H1 (cell line): ENCODE measurements at regions not wholly inside any gene's neighbourhood (a gene's known extent, or its start where the extent isn't known, plus 50 kb on each side); places are given as distances from the start of the nearest gene placed in this dataset.

ENCODE experiments used
- CTCF ChIA-PET: fragments of 300-600 bp; sonication (Branson Sonifier 250); formaldehyde crosslinking; loops from one replicate; lab custom pipeline; 2021; ENCODE audit not compliant: partially characterized antibody; lab: Charles Lee
- POLR2A ChIA-PET: fragments of 300-600 bp; sonication (Branson Sonifier 250); formaldehyde crosslinking; loops from one replicate; lab custom pipeline; 2021; ENCODE audit warnings: inconsistent platforms; ENCODE audit not compliant: partially characterized antibody; lab: Charles Lee
- DNase-seq, 2 experiments: peaks; one replicate each; pipeline versions ENCODE4 v3.0.0 to v3.0.0-alpha.2; 2010 to 2022; ENCODE audit warnings: low spot score in 2 of 2, low read depth in 1 of 2, mixed read lengths in 1 of 2
- FAIRE-seq: peaks from 2 replicates; lab custom pipeline; 2011; peaks lifted over from hg19 to GRCh38; lab: Jason Lieb, UNC
- H2AFZ ChIP-seq: 2 replicates; pipeline ENCODE4 v1.8.1; 2012; ENCODE audit warnings: low read length, inconsistent platforms
- H2AK5ac ChIP-seq: 2 replicates; pipeline ENCODE4 v1.6.1; 2013; ENCODE audit warnings: low read depth, low read length
- H2BK120ac ChIP-seq: replicated peaks from 2 replicates; pipeline ENCODE3; 2013; ENCODE audit warnings: low read depth, low read length, inconsistent platforms
- H2BK12ac ChIP-seq: 2 replicates; pipeline ENCODE4 v1.6.1; 2013; ENCODE audit warnings: low read depth, low read length
- H2BK15ac ChIP-seq: 2 replicates; pipeline ENCODE4 v1.6.1; 2013; ENCODE audit warnings: low read length
- H2BK20ac ChIP-seq: 2 replicates; pipeline ENCODE4 v1.6.1; 2013; ENCODE audit warnings: low read length
- H2BK5ac ChIP-seq: 2 replicates; pipeline ENCODE4 v1.6.1; 2013; ENCODE audit warnings: low read depth, low read length
- H3K14ac ChIP-seq: 2 replicates; pipeline ENCODE4 v1.6.1; 2013; ENCODE audit warnings: inconsistent platforms; ENCODE audit not compliant: insufficient read length
- H3K18ac ChIP-seq: 2 replicates; pipeline ENCODE4 v1.6.1; 2013; ENCODE audit warnings: low read length; ENCODE audit errors: extremely low read depth
- H3K23ac ChIP-seq: 2 replicates; pipeline ENCODE4 v1.6.1; 2013; ENCODE audit warnings: inconsistent platforms; ENCODE audit not compliant: insufficient read length
- H3K23me2 ChIP-seq: 2 replicates; pipeline ENCODE4 v1.6.1; 2013; ENCODE audit warnings: low read depth, low read length
- H3K27ac ChIP-seq: 2 replicates; pipeline ENCODE4 v1.6.1; 2011; ENCODE audit warnings: low read depth, low read length, inconsistent platforms
- H3K27me3 ChIP-seq, 4 experiments: replicated peaks in 1 of 4; 1 replicate in 1 of 4; 2 replicates in 3 of 4; pipeline versions ENCODE4 v1.6.1 to v1.8.1; 2011 to 2013; ENCODE audit warnings: low read length in 3 of 4, mild to moderate bottlenecking in 3 of 4, inconsistent platforms in 2 of 4, mixed read lengths in 2 of 4, moderate library complexity in 1 of 4; ENCODE audit not compliant: control insufficient read depth in 3 of 4, insufficient read depth in 3 of 4; ENCODE audit errors: extremely low read depth in 1 of 4
- H3K36me3 ChIP-seq, 4 experiments: 2 replicates each; pipeline versions ENCODE4 v1.6.1 to v1.8.1; 2011 to 2013; ENCODE audit warnings: mild to moderate bottlenecking in 4 of 4, low read length in 3 of 4, moderate library complexity in 2 of 4, control low read depth in 1 of 4, inconsistent platforms in 1 of 4; ENCODE audit not compliant: insufficient read depth in 4 of 4, control insufficient read depth in 2 of 4
- H3K4ac ChIP-seq: replicated peaks from 2 replicates; pipeline ENCODE3; 2013; ENCODE audit warnings: low read length, low read depth, mixed read lengths, inconsistent platforms; ENCODE audit not compliant: insufficient read length
- H3K4me1 ChIP-seq, 4 experiments: replicated peaks in 1 of 4; 1 replicate in 1 of 4; 2 replicates in 3 of 4; pipeline versions ENCODE4 v1.6.1 to v1.8.1; 2011 to 2013; ENCODE audit warnings: low read length in 3 of 4, inconsistent platforms in 2 of 4, mixed read lengths in 1 of 4; ENCODE audit not compliant: insufficient read depth in 4 of 4, control insufficient read depth in 3 of 4
- H3K4me2 ChIP-seq, 2 experiments: 2 replicates each; pipeline versions ENCODE4 v1.6.1 to v1.8.1; 2011 to 2013; ENCODE audit warnings: low read depth in 2 of 2, low read length in 2 of 2, control low read depth in 1 of 2, inconsistent platforms in 1 of 2, mild to moderate bottlenecking in 1 of 2; ENCODE audit not compliant: insufficient read depth in 1 of 2
- H3K4me3 ChIP-seq, 4 experiments: fragments of 200-600, 300-600 bp in 1 of 4; sonication (generic), shearing (Covaris generic), sonication (Bioruptor Twin) in 1 of 4; 2 replicates each; pipeline versions ENCODE4 v1.5.1 to v1.8.1; 2011 to 2016; ENCODE audit warnings: low read length in 4 of 4, low read depth in 3 of 4, control low read depth in 2 of 4, inconsistent platforms in 2 of 4, mild to moderate bottlenecking in 2 of 4, mixed read lengths in 1 of 4, moderate library complexity in 1 of 4; ENCODE audit not compliant: insufficient read depth in 2 of 4; ENCODE audit errors: extremely low read depth in 1 of 4
- H3K56ac ChIP-seq: replicated peaks from 2 replicates; pipeline ENCODE3; 2013; ENCODE audit warnings: low read depth, mild to moderate bottlenecking, mixed read lengths, low read length, inconsistent platforms; ENCODE audit not compliant: insufficient read length
- H3K79me1 ChIP-seq: 2 replicates; pipeline ENCODE4 v1.6.1; 2013; ENCODE audit warnings: low read depth, low read length, control low read depth
- H3K79me2 ChIP-seq, 2 experiments: 2 replicates each; pipeline versions ENCODE4 v1.6.1 to v1.8.1; 2012 to 2013; ENCODE audit warnings: low read length in 2 of 2, mild to moderate bottlenecking in 2 of 2, inconsistent platforms in 1 of 2; ENCODE audit not compliant: insufficient read depth in 2 of 2, control insufficient read depth in 1 of 2
- H3K9ac ChIP-seq, 4 experiments: replicated peaks in 1 of 4; 1 replicate in 1 of 4; 2 replicates in 3 of 4; pipeline versions ENCODE4 v1.6.1 to v1.8.1; 2011 to 2013; ENCODE audit warnings: low read depth in 3 of 4, low read length in 3 of 4, control low read depth in 2 of 4, mild to moderate bottlenecking in 2 of 4, moderate library complexity in 2 of 4, inconsistent platforms in 1 of 4; ENCODE audit errors: extremely low read depth in 1 of 4
- H3K9me3 ChIP-seq, 2 experiments: 2 replicates each; pipeline versions ENCODE4 v1.6.1 to v1.8.1; 2012 to 2013; ENCODE audit warnings: mild to moderate bottlenecking in 2 of 2, moderate library complexity in 2 of 2, control low read depth in 1 of 2, inconsistent platforms in 1 of 2, low read depth in 1 of 2, low read length in 1 of 2, mixed read lengths in 1 of 2; ENCODE audit not compliant: insufficient read depth in 2 of 2
- H4K20me1 ChIP-seq, 2 experiments: replicated peaks in 1 of 2; 2 replicates each; pipeline versions ENCODE3 to v1.8.1; 2011 to 2013; ENCODE audit warnings: inconsistent platforms in 2 of 2, low read length in 2 of 2, mild to moderate bottlenecking in 1 of 2; ENCODE audit not compliant: insufficient read depth in 2 of 2, control insufficient read depth in 1 of 2
- H4K5ac ChIP-seq: 2 replicates; pipeline ENCODE4 v1.6.1; 2013; ENCODE audit warnings: low read length, low read depth, mixed read lengths, inconsistent platforms; ENCODE audit not compliant: insufficient read length
- H4K8ac ChIP-seq: 2 replicates; pipeline ENCODE4 v1.8.0; 2013; ENCODE audit warnings: mild to moderate bottlenecking, moderate library complexity, low read length, inconsistent platforms; ENCODE audit not compliant: insufficient read depth; ENCODE audit errors: extremely low read depth
- H4K91ac ChIP-seq: replicated peaks from 2 replicates; pipeline ENCODE3; 2013; ENCODE audit warnings: low read length, mixed read lengths, inconsistent platforms; ENCODE audit not compliant: insufficient read length
- CBX8 ChIP-seq: fragments of 300-800, 300-1000 bp; sonication (generic); IDR thresholded peaks from 2 replicates; pipeline ENCODE4 v1.7.1; 2016; ENCODE audit warnings: low read depth, low read length, borderline replicate concordance
- CEBPB ChIP-seq: IDR thresholded peaks from 2 replicates; pipeline ENCODE4 v1.6.1; 2012; ENCODE audit warnings: low read depth, low read length
- CHD2 ChIP-seq: IDR thresholded peaks from 2 replicates; pipeline ENCODE4 v1.6.1; 2012; ENCODE audit warnings: low read length, improper control_type of control experiment
- EGR1 ChIP-seq: IDR thresholded peaks from 2 replicates; pipeline ENCODE4 v1.6.1; 2011; ENCODE audit warnings: low read depth, low read length, borderline replicate concordance
- EP300 ChIP-seq, 2 experiments: IDR thresholded peaks; 1 replicate in 1 of 2; 2 replicates in 1 of 2; pipeline ENCODE4 v1.6.1; 2011 to 2012; ENCODE audit warnings: low read depth in 2 of 2, low read length in 2 of 2, mild to moderate bottlenecking in 2 of 2, borderline replicate concordance in 1 of 2, inconsistent platforms in 1 of 2, moderate library complexity in 1 of 2
- EZH2 ChIP-seq: fragments of 200-600 bp; sonication (generic); IDR thresholded peaks from 2 replicates; pipeline ENCODE4 v1.7.1; 2012; ENCODE audit warnings: low read depth, mild to moderate bottlenecking, moderate library complexity, low read length, inconsistent platforms; ENCODE audit not compliant: severe bottlenecking
- GABPA ChIP-seq: IDR thresholded peaks from 2 replicates; pipeline ENCODE4 v1.6.1; 2011; ENCODE audit warnings: mild to moderate bottlenecking, low read length, moderate library complexity, borderline replicate concordance; ENCODE audit not compliant: insufficient read depth
- JUN ChIP-seq: IDR thresholded peaks from 2 replicates; pipeline ENCODE4 v1.6.1; 2011; ENCODE audit warnings: low read depth, mild to moderate bottlenecking, improper control_type of control experiment, low read length
- NRF1 ChIP-seq: IDR thresholded peaks from 2 replicates; pipeline ENCODE4 v1.6.1; 2011; ENCODE audit warnings: mild to moderate bottlenecking, low read depth, low read length, improper control_type of control experiment
- POLR2AphosphoS5 ChIP-seq: IDR thresholded peaks from 2 replicates; pipeline ENCODE4 v1.6.1; 2011; ENCODE audit warnings: low read depth, low read length
- RNF2 ChIP-seq: fragments of 200-900, 300-1000 bp; sonication (generic); IDR thresholded peaks from 2 replicates; pipeline ENCODE4 v1.7.1; 2016; ENCODE audit warnings: borderline replicate concordance, low read depth, mild to moderate bottlenecking, antibody characterized with exemption, low read length; ENCODE audit not compliant: poor library complexity, severe bottlenecking; ENCODE audit errors: missing control alignments
- SP4 ChIP-seq: IDR thresholded peaks from 2 replicates; pipeline ENCODE4 v1.6.1; 2012; ENCODE audit warnings: low read length, inconsistent platforms
- WGBS, 2 experiments: shearing (Covaris generic) in 1 of 2; methylation state at CpG; one replicate each; pipeline versions ENCODE4 v1.1.6 to v1.1.7; 2013 to 2015; ENCODE audit warnings: low lambda C conversion rate in 2 of 2, mixed read lengths in 2 of 2, inconsistent platforms in 1 of 2, low coverage in 1 of 2, missing lambda C conversion rate in 1 of 2; ENCODE audit not compliant: insufficient replicate concordance in 2 of 2, insufficient coverage in 1 of 2, insufficient read length in 1 of 2; ENCODE audit errors: extremely low coverage in 1 of 2, missing lambda C conversion rate in 1 of 2; 5-methylcytosine and 5-hydroxymethylcytosine counted together
- TF ChIP-seq, protein P1 (sequence below), 3 experiments: IDR thresholded peaks; 1 replicate in 2 of 3; 2 replicates in 1 of 3; pipeline versions ENCODE4 v1.5.1 to v1.6.1; 2011; ENCODE audit warnings: low read length in 3 of 3, mild to moderate bottlenecking in 3 of 3, inconsistent platforms in 2 of 3, low read depth in 1 of 3, moderate library complexity in 1 of 3; ENCODE audit not compliant: insufficient read depth in 1 of 3; ENCODE audit errors: control extremely low read depth in 1 of 3

- Histone ChIP-seq H3K36me3 (no peaks in the 10 kb centered on the region), H2AFZ (peak overlapping the region; percentile 87; the same call in 1 of the 2 replicates), H2BK5ac (no peak overlapping the region), H3K4me2 (no peak overlapping the region), H3K56ac (no peak overlapping the region), H4K8ac (no peak overlapping the region), H4K20me1 (no peaks in the 10 kb centered on the region), H2AK5ac (no peak overlapping the region), H2BK20ac (no peak overlapping the region), H3K4me1 (no peaks in the 10 kb centered on the region), H3K23me2 (no peaks in the 10 kb centered on the region), H3K79me2 (no peaks in the 10 kb centered on the region), H3K27me3 (no peaks in the 10 kb centered on the region), H3K4ac (no peak overlapping the region), H3K14ac (no peak overlapping the region), H3K9ac (no peak overlapping the region), H2BK120ac (no peak overlapping the region), H2BK15ac (no peak overlapping the region), H4K91ac (no peak overlapping the region), H3K4me3 (no peak overlapping the region), H4K5ac (no peak overlapping the region), H3K18ac (no peak overlapping the region), H3K23ac (no peak overlapping the region), H3K9me3 (no peaks in the 10 kb centered on the region), H2BK12ac (no peak overlapping the region), H3K79me1 (no peaks in the 10 kb centered on the region), H3K27ac (no peak overlapping the region)
- WGBS, 2 experiments = 100% methylated on average over 1 of the region's 1 CpG; no CpG with 5 or more reads in 1 of the 2 experiments
- CTCF ChIA-PET = interaction anchor here (0.5 to 2.2 kb wide), 103 partner anchors 9 to 1594 kb away, joined by 3 to 28 read pairs (median 4); no protein-coding TSS in a partner anchor
- POLR2A ChIA-PET = no interaction called here
- DNase-seq (no peak), FAIRE-seq (no peak)
- no peak for TF ChIP-seq RNF2
- TF ChIP-seq CEBPB = no peak
- no peak for TF ChIP-seq EP300 (IDR thresholded peaks at IDR 0.05; ENCODE audit: borderline replicate concordance in 1 of 2, low read depth in 2 of 2, low read length in 2 of 2)
- TF ChIP-seq JUN = no peak
- no peak for TF ChIP-seq CHD2
- TF ChIP-seq POLR2AphosphoS5 = no peak
- no peak for TF ChIP-seq CBX8
- TF ChIP-seq, protein P1, sequence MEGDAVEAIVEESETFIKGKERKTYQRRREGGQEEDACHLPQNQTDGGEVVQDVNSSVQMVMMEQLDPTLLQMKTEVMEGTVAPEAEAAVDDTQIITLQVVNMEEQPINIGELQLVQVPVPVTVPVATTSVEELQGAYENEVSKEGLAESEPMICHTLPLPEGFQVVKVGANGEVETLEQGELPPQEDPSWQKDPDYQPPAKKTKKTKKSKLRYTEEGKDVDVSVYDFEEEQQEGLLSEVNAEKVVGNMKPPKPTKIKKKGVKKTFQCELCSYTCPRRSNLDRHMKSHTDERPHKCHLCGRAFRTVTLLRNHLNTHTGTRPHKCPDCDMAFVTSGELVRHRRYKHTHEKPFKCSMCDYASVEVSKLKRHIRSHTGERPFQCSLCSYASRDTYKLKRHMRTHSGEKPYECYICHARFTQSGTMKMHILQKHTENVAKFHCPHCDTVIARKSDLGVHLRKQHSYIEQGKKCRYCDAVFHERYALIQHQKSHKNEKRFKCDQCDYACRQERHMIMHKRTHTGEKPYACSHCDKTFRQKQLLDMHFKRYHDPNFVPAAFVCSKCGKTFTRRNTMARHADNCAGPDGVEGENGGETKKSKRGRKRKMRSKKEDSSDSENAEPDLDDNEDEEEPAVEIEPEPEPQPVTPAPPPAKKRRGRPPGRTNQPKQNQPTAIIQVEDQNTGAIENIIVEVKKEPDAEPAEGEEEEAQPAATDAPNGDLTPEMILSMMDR (IDR thresholded peaks at IDR 0.05; ENCODE audit: control extremely low read depth in 1 of 3, insufficient read depth in 1 of 3, low read depth in 1 of 3, low read length in 3 of 3) = no peak
- TF ChIP-seq EGR1 = no peak
- TF ChIP-seq NRF1 = no peak
- no peak for TF ChIP-seq EZH2
- no peak for TF ChIP-seq GABPA
- no peak for TF ChIP-seq SP4
Measured at GRCh38 chr18:45213040-45213333, 402.3 kb upstream of the SLC14A2 start.
